GM12878 (cell line): ENCODE measurements at regions not wholly inside any gene's neighbourhood (a gene's known extent, or its start where the extent isn't known, plus 50 kb on each side); places are given as distances from the start of the nearest gene placed in this dataset.

Experiments
- ATAC-seq: fragments of 200-7000 bp; cut with Tn5 transposase; 3 replicates; pipeline ENCODE4 v1.9.1; 2020; ENCODE audit warnings: mild to moderate bottlenecking, moderate library complexity
- BruUV-seq: library from RNA; stranded (reverse); fragments of 400-500 nt; replicated peaks from 2 replicates; lab custom pipeline; 2021; lab: Mats Ljungman, UMichigan
- CTCF ChIA-PET: fragments of 300-600 bp; sonication (Branson Sonifier 250); formaldehyde crosslinking; extraction: SDS; loops from one replicate; lab custom pipeline; 2021; ENCODE audit warnings: inconsistent platforms; lab: Yijun Ruan, JAX
- POLR2A ChIA-PET: fragments of 350-600 bp; formaldehyde crosslinking; extraction: SDS; loops from one replicate; lab custom pipeline; 2021; ENCODE audit warnings: inconsistent platforms; lab: Charles Lee
- RAD21 ChIA-PET: fragments of 300-600 bp; sonication (Branson Sonifier 250); formaldehyde crosslinking; loops from one replicate; lab custom pipeline; 2023; ENCODE audit warnings: antibody characterized with exemption; ENCODE audit not compliant: unreplicated experiment; lab: Charles Lee
- SMC1A ChIA-PET: fragments of 300-600 bp; sonication (Branson Sonifier 250); formaldehyde crosslinking; loops from one replicate; lab custom pipeline; 2023; ENCODE audit not compliant: unreplicated experiment, uncharacterized antibody; lab: Charles Lee
- DNase-seq: peaks from one replicate; pipeline ENCODE4 v3.0.0-alpha.2; 2011; ENCODE audit warnings: low read depth, low spot score
- FAIRE-seq: peaks from 3 replicates; lab custom pipeline; 2011; peaks lifted over from hg19 to GRCh38; lab: Jason Lieb, UNC
- H2AFZ ChIP-seq: 2 replicates; pipeline ENCODE4 v1.6.0; 2011; ENCODE audit warnings: low read depth, low read length, control low read depth; ENCODE audit not compliant: control insufficient read depth
- H3K27ac ChIP-seq: 2 replicates; pipeline ENCODE4 v1.5.1; 2011; ENCODE audit warnings: control low read depth; ENCODE audit not compliant: control insufficient read depth, insufficient read depth
- H3K27me3 ChIP-seq, 2 experiments: replicated peaks in 1 of 2; 2 replicates each; pipeline versions ENCODE4 v1.6.0 to v1.6.1; 2011; ENCODE audit warnings: low read length in 1 of 2; ENCODE audit not compliant: control insufficient read depth in 2 of 2, insufficient read depth in 2 of 2
- H3K36me3 ChIP-seq, 2 experiments: 2 replicates each; pipeline ENCODE4 v1.5.1; 2011; ENCODE audit warnings: low read length in 1 of 2; ENCODE audit not compliant: control insufficient read depth in 2 of 2, insufficient read depth in 2 of 2
- H3K4me1 ChIP-seq: 2 replicates; pipeline ENCODE4 v1.6.1; 2011; ENCODE audit warnings: mild to moderate bottlenecking, low read length, moderate library complexity, mixed read lengths; ENCODE audit not compliant: control insufficient read depth, insufficient read depth
- H3K4me2 ChIP-seq: 2 replicates; pipeline ENCODE4 v1.6.0; 2011; ENCODE audit warnings: control low read depth; ENCODE audit not compliant: control insufficient read depth, insufficient read depth
- H3K4me3 ChIP-seq: fragments of 200-600 bp; sonication (generic); 2 replicates; pipeline ENCODE4 v1.5.1; 2016
- H3K79me2 ChIP-seq: 2 replicates; pipeline ENCODE4 v1.6.0; 2011; ENCODE audit warnings: low read length; ENCODE audit not compliant: control insufficient read depth, insufficient read depth
- H3K9ac ChIP-seq: 2 replicates; pipeline ENCODE4 v1.8.0; 2011; ENCODE audit warnings: low read length, control low read depth, mixed read lengths; ENCODE audit not compliant: control insufficient read depth, insufficient read depth
- H3K9me3 ChIP-seq: replicated peaks from 3 replicates; pipeline ENCODE4 v1.5.1; 2011; ENCODE audit warnings: mild to moderate bottlenecking, low read length; ENCODE audit not compliant: control insufficient read depth, insufficient read depth
- H4K20me1 ChIP-seq: 2 replicates; pipeline ENCODE4 v1.6.0; 2011; ENCODE audit not compliant: control insufficient read depth, insufficient read depth
- E2F4 ChIP-seq: IDR thresholded peaks from 2 replicates; pipeline ENCODE4 v1.6.1; 2012; ENCODE audit warnings: low read depth, low read length, improper control_type of control experiment
- ESRRA ChIP-seq: IDR thresholded peaks from 2 replicates; pipeline ENCODE4 v1.6.1; 2012; ENCODE audit warnings: mild to moderate bottlenecking, low read length, improper control_type of control experiment
- SMAD5 ChIP-seq: IDR thresholded peaks from 2 replicates; pipeline ENCODE4 v1.6.1; 2016; ENCODE audit warnings: antibody characterized with exemption, low read depth
- WGBS: methylation state at CpG from one replicate; pipeline ENCODE4 v1.1.6; 2016; ENCODE audit warnings: low lambda C conversion rate; ENCODE audit not compliant: insufficient replicate concordance, insufficient coverage; ENCODE audit errors: missing lambda C conversion rate; 5-methylcytosine and 5-hydroxymethylcytosine counted together
- in situ Hi-C: fragments of 300-500 bp; cut with MboI; formaldehyde crosslinking; loops from 9 replicates; pipeline ENCODE4 v1.14.3; 2018; ENCODE audit warnings: mixed read lengths
- intact Hi-C: fragments of 100-400 bp; cut with micrococcal nuclease; formaldehyde crosslinking; loops from one replicate; pipeline ENCODE4 v1.14.2; 2022; ENCODE audit not compliant: unreplicated experiment
- TF ChIP-seq, protein P1 (sequence below), 3 experiments: IDR thresholded peaks in 2 of 3; conservative IDR thresholded peaks in 1 of 3; 2 replicates each; pipeline ENCODE4 v1.5.1; 2011; ENCODE audit warnings: low read depth in 3 of 3, low read length in 3 of 3, mild to moderate bottlenecking in 3 of 3, control low read depth in 2 of 3, moderate library complexity in 2 of 3, inconsistent platforms in 1 of 3, mixed read lengths in 1 of 3; ENCODE audit not compliant: control insufficient read depth in 2 of 3, insufficient read depth in 1 of 3; ENCODE audit errors: extremely low read depth in 1 of 3
- TF ChIP-seq, protein P2 (sequence below): fragments of 150-350 bp; IDR thresholded peaks from 2 replicates; pipeline ENCODE4 v1.6.1; 2014; ENCODE audit warnings: mild to moderate bottlenecking, low read depth, low read length
- TF ChIP-seq, protein P3 (sequence below): IDR thresholded peaks from 2 replicates; pipeline ENCODE4 v1.6.1; 2012; ENCODE audit warnings: mild to moderate bottlenecking, low read depth, low read length
- TF ChIP-seq, protein P4 (sequence below): fragments of 450-650 bp; IDR thresholded peaks from 2 replicates; pipeline ENCODE4 v1.6.1; 2017; ENCODE audit warnings: mild to moderate bottlenecking, low read depth, inconsistent platforms; ENCODE audit not compliant: poor library complexity, severe bottlenecking

GRCh38 chr1:31502253-31502652 lies 74.1 kb upstream of the TINAGL1 start (continued):
- TF ChIP-seq, protein P1, sequence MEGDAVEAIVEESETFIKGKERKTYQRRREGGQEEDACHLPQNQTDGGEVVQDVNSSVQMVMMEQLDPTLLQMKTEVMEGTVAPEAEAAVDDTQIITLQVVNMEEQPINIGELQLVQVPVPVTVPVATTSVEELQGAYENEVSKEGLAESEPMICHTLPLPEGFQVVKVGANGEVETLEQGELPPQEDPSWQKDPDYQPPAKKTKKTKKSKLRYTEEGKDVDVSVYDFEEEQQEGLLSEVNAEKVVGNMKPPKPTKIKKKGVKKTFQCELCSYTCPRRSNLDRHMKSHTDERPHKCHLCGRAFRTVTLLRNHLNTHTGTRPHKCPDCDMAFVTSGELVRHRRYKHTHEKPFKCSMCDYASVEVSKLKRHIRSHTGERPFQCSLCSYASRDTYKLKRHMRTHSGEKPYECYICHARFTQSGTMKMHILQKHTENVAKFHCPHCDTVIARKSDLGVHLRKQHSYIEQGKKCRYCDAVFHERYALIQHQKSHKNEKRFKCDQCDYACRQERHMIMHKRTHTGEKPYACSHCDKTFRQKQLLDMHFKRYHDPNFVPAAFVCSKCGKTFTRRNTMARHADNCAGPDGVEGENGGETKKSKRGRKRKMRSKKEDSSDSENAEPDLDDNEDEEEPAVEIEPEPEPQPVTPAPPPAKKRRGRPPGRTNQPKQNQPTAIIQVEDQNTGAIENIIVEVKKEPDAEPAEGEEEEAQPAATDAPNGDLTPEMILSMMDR (IDR thresholded peaks at IDR 0.05 in 2 of 3, conservative IDR thresholded peaks at IDR 0.05 in 1 of 3; ENCODE audit: control insufficient read depth in 2 of 3, extremely low read depth in 1 of 3, insufficient read depth in 1 of 3, low read depth in 3 of 3, low read length in 3 of 3), result no peak
- TF ChIP-seq ESRRA, result no peak

- 37% methylated on average over 11 of the region's 11 CpGs for WGBS
- FAIRE-seq, result no peak
- Histone ChIP-seq H3K27me3 (no peaks in the 10 kb centered on the region), H3K4me3 (no peak overlapping the region), H4K20me1 (no peaks in the 10 kb centered on the region), H3K4me2 (no peak overlapping the region), H3K79me2 (no peaks in the 10 kb centered on the region), H3K9me3 (no peaks in the 10 kb centered on the region), H2AFZ (no peak overlapping the region), H3K9ac (no peak overlapping the region), H3K36me3 (no peaks in the 10 kb centered on the region), H3K4me1 (peaks cover 12% of the 10 kb centered on the region), H3K27ac (no peak overlapping the region)
- RAD21 ChIA-PET, result interaction anchor here (0.6 to 1.4 kb wide), 3 partner anchors 20 to 46 kb away, joined by 3 to 4 read pairs (median 3); no protein-coding TSS in a partner anchor
- intact Hi-C loops (no loop called here), in situ Hi-C loops (no loop called here)
- no TSS peak for BruUV-seq
- CTCF ChIA-PET, result interaction anchor here (1.2 kb wide), 1 partner anchor 9 kb away, joined by 6 read pairs; no protein-coding TSS in a partner anchor
- POLR2A ChIA-PET, result interaction anchor here (2.0 kb wide), 1 partner anchor 9 kb away, joined by 5 read pairs; no protein-coding TSS in a partner anchor
- SMC1A ChIA-PET, result interaction anchor here (1.0 to 3.4 kb wide), 6 partner anchors 12 to 57 kb away, joined by 3 to 9 read pairs (median 4); no protein-coding TSS in a partner anchor
- no peak for ATAC-seq
- DNase-seq, result no peak
- TF ChIP-seq E2F4 (no peak), SMAD5 (no peak)
- TF ChIP-seq, protein P2, sequence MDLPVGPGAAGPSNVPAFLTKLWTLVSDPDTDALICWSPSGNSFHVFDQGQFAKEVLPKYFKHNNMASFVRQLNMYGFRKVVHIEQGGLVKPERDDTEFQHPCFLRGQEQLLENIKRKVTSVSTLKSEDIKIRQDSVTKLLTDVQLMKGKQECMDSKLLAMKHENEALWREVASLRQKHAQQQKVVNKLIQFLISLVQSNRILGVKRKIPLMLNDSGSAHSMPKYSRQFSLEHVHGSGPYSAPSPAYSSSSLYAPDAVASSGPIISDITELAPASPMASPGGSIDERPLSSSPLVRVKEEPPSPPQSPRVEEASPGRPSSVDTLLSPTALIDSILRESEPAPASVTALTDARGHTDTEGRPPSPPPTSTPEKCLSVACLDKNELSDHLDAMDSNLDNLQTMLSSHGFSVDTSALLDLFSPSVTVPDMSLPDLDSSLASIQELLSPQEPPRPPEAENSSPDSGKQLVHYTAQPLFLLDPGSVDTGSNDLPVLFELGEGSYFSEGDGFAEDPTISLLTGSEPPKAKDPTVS, result no peak
- TF ChIP-seq, protein P3, sequence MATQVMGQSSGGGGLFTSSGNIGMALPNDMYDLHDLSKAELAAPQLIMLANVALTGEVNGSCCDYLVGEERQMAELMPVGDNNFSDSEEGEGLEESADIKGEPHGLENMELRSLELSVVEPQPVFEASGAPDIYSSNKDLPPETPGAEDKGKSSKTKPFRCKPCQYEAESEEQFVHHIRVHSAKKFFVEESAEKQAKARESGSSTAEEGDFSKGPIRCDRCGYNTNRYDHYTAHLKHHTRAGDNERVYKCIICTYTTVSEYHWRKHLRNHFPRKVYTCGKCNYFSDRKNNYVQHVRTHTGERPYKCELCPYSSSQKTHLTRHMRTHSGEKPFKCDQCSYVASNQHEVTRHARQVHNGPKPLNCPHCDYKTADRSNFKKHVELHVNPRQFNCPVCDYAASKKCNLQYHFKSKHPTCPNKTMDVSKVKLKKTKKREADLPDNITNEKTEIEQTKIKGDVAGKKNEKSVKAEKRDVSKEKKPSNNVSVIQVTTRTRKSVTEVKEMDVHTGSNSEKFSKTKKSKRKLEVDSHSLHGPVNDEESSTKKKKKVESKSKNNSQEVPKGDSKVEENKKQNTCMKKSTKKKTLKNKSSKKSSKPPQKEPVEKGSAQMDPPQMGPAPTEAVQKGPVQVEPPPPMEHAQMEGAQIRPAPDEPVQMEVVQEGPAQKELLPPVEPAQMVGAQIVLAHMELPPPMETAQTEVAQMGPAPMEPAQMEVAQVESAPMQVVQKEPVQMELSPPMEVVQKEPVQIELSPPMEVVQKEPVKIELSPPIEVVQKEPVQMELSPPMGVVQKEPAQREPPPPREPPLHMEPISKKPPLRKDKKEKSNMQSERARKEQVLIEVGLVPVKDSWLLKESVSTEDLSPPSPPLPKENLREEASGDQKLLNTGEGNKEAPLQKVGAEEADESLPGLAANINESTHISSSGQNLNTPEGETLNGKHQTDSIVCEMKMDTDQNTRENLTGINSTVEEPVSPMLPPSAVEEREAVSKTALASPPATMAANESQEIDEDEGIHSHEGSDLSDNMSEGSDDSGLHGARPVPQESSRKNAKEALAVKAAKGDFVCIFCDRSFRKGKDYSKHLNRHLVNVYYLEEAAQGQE, result no peak
- TF ChIP-seq, protein P4, sequence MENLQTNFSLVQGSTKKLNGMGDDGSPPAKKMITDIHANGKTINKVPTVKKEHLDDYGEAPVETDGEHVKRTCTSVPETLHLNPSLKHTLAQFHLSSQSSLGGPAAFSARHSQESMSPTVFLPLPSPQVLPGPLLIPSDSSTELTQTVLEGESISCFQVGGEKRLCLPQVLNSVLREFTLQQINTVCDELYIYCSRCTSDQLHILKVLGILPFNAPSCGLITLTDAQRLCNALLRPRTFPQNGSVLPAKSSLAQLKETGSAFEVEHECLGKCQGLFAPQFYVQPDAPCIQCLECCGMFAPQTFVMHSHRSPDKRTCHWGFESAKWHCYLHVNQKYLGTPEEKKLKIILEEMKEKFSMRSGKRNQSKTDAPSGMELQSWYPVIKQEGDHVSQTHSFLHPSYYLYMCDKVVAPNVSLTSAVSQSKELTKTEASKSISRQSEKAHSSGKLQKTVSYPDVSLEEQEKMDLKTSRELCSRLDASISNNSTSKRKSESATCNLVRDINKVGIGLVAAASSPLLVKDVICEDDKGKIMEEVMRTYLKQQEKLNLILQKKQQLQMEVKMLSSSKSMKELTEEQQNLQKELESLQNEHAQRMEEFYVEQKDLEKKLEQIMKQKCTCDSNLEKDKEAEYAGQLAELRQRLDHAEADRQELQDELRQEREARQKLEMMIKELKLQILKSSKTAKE, result no peak
These were observed 73.3 kb upstream of the TINAGL1 start for GRCh38 chr1:31502926-31503511.
